DLD1 (cell line): ENCODE measurements at regions not wholly inside any gene's neighbourhood (a gene's known extent, or its start where the extent isn't known, plus 50 kb on each side); places are given as distances from the start of the nearest gene placed in this dataset.

Experiments used
- in situ Hi-C: cut with HindIII; loops from 2 replicates; pipeline ENCODE4 v1.10.0; 2017; ENCODE audit warnings: low sequenced_read_pairs

GRCh38 chr7:41878309-41879295 is 175.7 kb upstream of the INHBA start:
- in situ Hi-C loops: no loop called here

GRCh38 chr7:41877118-41877517 is 174.2 kb upstream of the INHBA start:
- in situ Hi-C loops: no loop called here

- in situ Hi-C loops: no loop called here
Measured at GRCh38 chr7:41875513-41875912, 172.6 kb upstream of the INHBA start.

- in situ Hi-C loops: no loop called here
Measured at GRCh38 chr7:41874201-41874785, 171.4 kb upstream of the INHBA start.

- in situ Hi-C loops: no loop called here
Measured at GRCh38 chr7:41873741-41874140, 170.9 kb upstream of the INHBA start.

- in situ Hi-C loops: no loop called here
Measured at GRCh38 chr7:41872966-41873365, 170.1 kb upstream of the INHBA start.

- in situ Hi-C loops: no loop called here
Measured at GRCh38 chr7:41870461-41871138, 167.7 kb upstream of the INHBA start.

GRCh38 chr7:41869997-41870396 is 167.1 kb upstream of the INHBA start:
- in situ Hi-C loops: no loop called here

- in situ Hi-C loops: no loop called here
Measured at GRCh38 chr7:41869596-41869995, 166.7 kb upstream of the INHBA start.

- in situ Hi-C loops: no loop called here
Measured at GRCh38 chr7:41869091-41869490, 166.2 kb upstream of the INHBA start.

- in situ Hi-C loops: no loop called here
Measured at GRCh38 chr7:41867639-41868280, 164.9 kb upstream of the INHBA start.

- in situ Hi-C loops: no loop called here
Measured at GRCh38 chr7:41862261-41862660, 159.4 kb upstream of the INHBA start.

GRCh38 chr7:41861642-41862041 is 158.8 kb upstream of the INHBA start:
- in situ Hi-C loops: no loop called here

GRCh38 chr7:41858201-41858600 is 155.3 kb upstream of the INHBA start:
- in situ Hi-C loops: no loop called here

- in situ Hi-C loops: no loop called here
Measured at GRCh38 chr7:41855798-41856197, 152.9 kb upstream of the INHBA start.

- in situ Hi-C loops: no loop called here
Measured at GRCh38 chr7:41847606-41848005, 144.7 kb upstream of the INHBA start.

GRCh38 chr7:41847151-41847550 is 144.3 kb upstream of the INHBA start:
- in situ Hi-C loops: no loop called here

GRCh38 chr7:41842956-41843355 is 140.1 kb upstream of the INHBA start:
- in situ Hi-C loops: no loop called here

- in situ Hi-C loops: no loop called here
Measured at GRCh38 chr7:41837916-41838315, 135.0 kb upstream of the INHBA start.

- in situ Hi-C loops: no loop called here
Measured at GRCh38 chr7:41835976-41836530, 133.2 kb upstream of the INHBA start.
